Liver (tissue), 1 donor: ENCODE measurements at regions not wholly inside any gene's neighbourhood (a gene's known extent, or its start where the extent isn't known, plus 50 kb on each side); places are given as distances from the start of the nearest gene placed in this dataset. TPM values are rescaled to one million over a fixed set of nuclear protein-coding genes. Genes with fewer than 3 reads are reported as not detected.

Experiments
- small RNA-seq: library from RNA; depleted of rRNA; stranded (forward); fragments of <200 nt; gene quantifications from one replicate; pipeline ENCODE3, GENCODE V24; 2014

Small RNA genes lying in the stretch of these regions (small RNA-seq; reads per million reads assigned to genes)
- not detected for gene RNU6-256P
